Ectodermal cell (in vitro differentiated cells): ENCODE measurements at regions not wholly inside any gene's neighbourhood (a gene's known extent, or its start where the extent isn't known, plus 50 kb on each side); places are given as distances from the start of the nearest gene placed in this dataset.

ENCODE experiments used
- H3K27ac ChIP-seq: 2 replicates; pipeline ENCODE4 v1.7.0; 2013; ENCODE audit warnings: mild to moderate bottlenecking, low read depth, low read length; ENCODE audit not compliant: insufficient read depth, poor library complexity, severe bottlenecking
- H3K27me3 ChIP-seq: 2 replicates; pipeline ENCODE4 v1.7.0; 2013; ENCODE audit warnings: mild to moderate bottlenecking, low read length; ENCODE audit not compliant: insufficient read depth, control insufficient read depth, poor library complexity, severe bottlenecking
- H3K36me3 ChIP-seq: one replicate; pipeline ENCODE4 v1.7.0; 2013; ENCODE audit warnings: low read length; ENCODE audit not compliant: control insufficient read depth, insufficient read depth
- H3K4me1 ChIP-seq: one replicate; pipeline ENCODE4 v1.7.0; 2013; ENCODE audit warnings: low read length; ENCODE audit not compliant: control insufficient read depth, insufficient read depth
- H3K4me3 ChIP-seq: 2 replicates; pipeline ENCODE4 v1.7.0; 2013; ENCODE audit warnings: low read depth, low read length, control low read depth; ENCODE audit not compliant: insufficient read depth
- H3K9me3 ChIP-seq: 2 replicates; pipeline ENCODE4 v1.7.0; 2013; ENCODE audit warnings: mild to moderate bottlenecking, low read length, moderate library complexity; ENCODE audit not compliant: control insufficient read depth
- WGBS, 2 experiments: methylation state at CpG; one replicate each; pipeline ENCODE4 v1.1.7; 2013; ENCODE audit warnings: missing lambda C conversion rate in 2 of 2; 5-methylcytosine and 5-hydroxymethylcytosine counted together

GRCh38 chr6:144722154-144722737 lies 437.1 kb downstream of the UTRN start:
- no peaks in the 10 kb centered on the region for H3K9me3 ChIP-seq
- no peak overlapping the region for H3K27ac ChIP-seq
- H3K4me1 ChIP-seq, result peaks cover 8% of the 10 kb centered on the region
- no peaks in the 10 kb centered on the region for H3K36me3 ChIP-seq
- no peak overlapping the region for H3K4me3 ChIP-seq
- WGBS, 2 experiments, result 96 to 97% methylated on average over 3 of the region's 3 CpGs
- H3K27me3 ChIP-seq, result no peaks in the 10 kb centered on the region

DNA sequence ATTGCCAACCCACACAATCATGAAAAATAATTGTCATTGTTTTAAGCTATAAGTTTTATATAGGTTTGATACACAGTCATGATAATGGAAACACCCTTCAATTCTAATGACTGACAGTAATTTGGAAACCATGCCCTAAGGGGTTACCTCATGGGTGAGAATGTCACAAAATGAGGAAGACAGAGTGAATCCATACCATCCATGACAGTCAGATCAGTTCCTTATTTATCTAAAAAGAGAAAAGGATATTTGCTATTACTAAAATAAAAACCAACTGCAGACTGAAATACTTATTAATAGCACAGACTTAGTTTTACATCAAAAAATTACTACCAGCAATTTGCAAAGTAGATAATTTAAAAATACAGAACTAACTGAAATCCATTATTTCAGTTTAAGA lies 437.8 kb downstream of the UTRN start:
- peaks cover 8% of the 10 kb centered on the region for H3K4me1 ChIP-seq
- H3K9me3 ChIP-seq, result no peaks in the 10 kb centered on the region
- no peak overlapping the region for H3K4me3 ChIP-seq
- no peak overlapping the region for H3K27ac ChIP-seq
- H3K36me3 ChIP-seq, result no peaks in the 10 kb centered on the region
- no peaks in the 10 kb centered on the region for H3K27me3 ChIP-seq

- H3K27ac ChIP-seq, result no peak overlapping the region
These were observed 438.3 kb downstream of the UTRN start for GRCh38 chr6:144723431-144723830.

DNA sequence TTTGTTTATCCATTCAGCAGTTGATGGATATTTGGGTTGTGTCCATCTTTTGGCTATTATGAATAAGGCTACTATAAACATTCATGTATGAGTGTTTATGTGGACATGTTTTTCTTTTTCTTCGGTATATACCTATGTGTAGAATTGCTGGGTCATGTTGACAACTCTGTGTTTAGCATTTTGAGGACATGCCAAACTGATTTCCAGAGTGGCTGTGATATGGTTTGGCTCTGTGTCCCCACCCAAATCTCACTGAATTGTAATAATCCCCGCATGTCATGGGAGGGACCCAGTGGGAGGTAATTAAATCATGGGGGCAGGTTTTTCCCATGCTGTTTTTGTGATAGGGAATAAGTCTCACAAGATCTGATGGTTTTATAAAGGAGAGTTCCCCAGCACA lies 439.7 kb downstream of the UTRN start:
- no peak overlapping the region for H3K27ac ChIP-seq
- H3K4me3 ChIP-seq, result no peak overlapping the region
- H3K4me1 ChIP-seq, result peaks cover 8% of the 10 kb centered on the region
- 96 to 100% methylated on average over 2 of the region's 2 CpGs for WGBS, 2 experiments
- no peaks in the 10 kb centered on the region for H3K9me3 ChIP-seq
- no peaks in the 10 kb centered on the region for H3K27me3 ChIP-seq
- no peaks in the 10 kb centered on the region for H3K36me3 ChIP-seq

More at GRCh38 chr6:144723431-144723830, 438.3 kb downstream of the UTRN start:
- H3K9me3 ChIP-seq, result no peaks in the 10 kb centered on the region
- no peaks in the 10 kb centered on the region for H3K27me3 ChIP-seq
- H3K36me3 ChIP-seq, result no peaks in the 10 kb centered on the region
- H3K4me1 ChIP-seq, result peaks cover 8% of the 10 kb centered on the region
- H3K4me3 ChIP-seq, result no peak overlapping the region

DNA sequence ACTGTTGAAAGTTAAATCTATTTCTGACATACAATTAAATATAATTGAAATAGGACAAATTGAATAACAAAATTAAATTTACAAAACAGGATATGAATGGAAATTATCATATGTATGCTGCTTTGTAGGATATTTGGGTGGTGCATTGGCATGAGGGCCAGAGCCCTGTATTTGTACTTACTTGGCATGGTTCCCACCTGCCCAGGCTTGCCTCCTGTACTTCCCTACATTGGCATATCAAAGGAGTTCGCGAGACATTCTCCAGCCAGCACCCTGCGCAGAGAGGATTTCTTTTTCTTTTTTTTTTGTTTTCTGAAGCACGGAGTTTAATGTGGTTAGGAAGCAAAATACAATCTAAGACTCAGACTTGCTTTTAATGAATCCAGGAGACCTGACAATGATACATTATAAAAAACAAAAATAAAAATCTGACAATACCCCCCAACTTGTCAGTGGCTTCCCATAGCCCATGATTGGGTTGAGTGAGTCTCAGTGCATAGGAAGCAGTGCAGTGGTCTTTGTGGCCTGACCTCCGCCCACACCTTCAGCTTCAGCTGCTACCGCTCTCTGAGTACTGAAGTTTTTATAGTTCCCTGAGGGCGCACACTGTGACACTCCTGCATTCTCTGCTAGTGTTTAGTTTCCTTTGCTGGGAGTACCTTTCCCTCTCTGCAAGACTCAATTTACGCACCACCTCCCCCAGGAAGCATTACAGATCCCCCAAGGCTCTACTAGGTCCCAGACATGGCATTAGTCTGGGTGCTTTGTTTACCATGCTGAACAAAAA lies 440.8 kb downstream of the UTRN start:
- Histone ChIP-seq H3K4me3 (no peak overlapping the region), H3K27ac (no peak overlapping the region), H3K27me3 (no peaks in the 10 kb centered on the region), H3K36me3 (no peaks in the 10 kb centered on the region), H3K4me1 (peaks cover 8% of the 10 kb centered on the region), H3K9me3 (no peaks in the 10 kb centered on the region)
- 75 to 81% methylated on average over 6 to 7 of the region's 8 CpGs for WGBS, 2 experiments

DNA sequence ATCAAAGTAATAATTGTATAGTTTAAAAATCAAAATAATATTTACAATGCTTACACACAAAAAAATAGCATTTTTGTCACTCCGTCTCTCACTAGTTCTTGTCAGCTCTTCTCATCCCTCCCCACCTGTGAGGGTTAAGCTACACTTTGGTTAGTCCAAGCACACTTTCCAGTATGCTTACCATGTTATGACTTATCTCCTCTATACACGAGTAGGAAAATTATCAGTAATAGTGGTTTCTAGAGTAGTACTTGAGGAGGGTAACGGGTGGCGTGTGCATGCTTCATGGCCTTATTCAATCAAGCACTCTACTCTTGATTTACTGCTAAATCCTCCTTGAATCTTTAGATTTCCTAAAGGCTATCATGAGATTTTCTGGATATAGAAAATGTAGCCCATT lies 443.7 kb downstream of the UTRN start:
- 92 to 93% methylated on average over 1 to 4 of the region's 4 CpGs for WGBS, 2 experiments
- no peaks in the 10 kb centered on the region for H3K36me3 ChIP-seq
- H3K4me3 ChIP-seq, result no peak overlapping the region
- no peaks in the 10 kb centered on the region for H3K9me3 ChIP-seq
- H3K27me3 ChIP-seq, result no peaks in the 10 kb centered on the region
- H3K4me1 ChIP-seq, result peaks cover 8% of the 10 kb centered on the region
- H3K27ac ChIP-seq, result no peak overlapping the region

DNA sequence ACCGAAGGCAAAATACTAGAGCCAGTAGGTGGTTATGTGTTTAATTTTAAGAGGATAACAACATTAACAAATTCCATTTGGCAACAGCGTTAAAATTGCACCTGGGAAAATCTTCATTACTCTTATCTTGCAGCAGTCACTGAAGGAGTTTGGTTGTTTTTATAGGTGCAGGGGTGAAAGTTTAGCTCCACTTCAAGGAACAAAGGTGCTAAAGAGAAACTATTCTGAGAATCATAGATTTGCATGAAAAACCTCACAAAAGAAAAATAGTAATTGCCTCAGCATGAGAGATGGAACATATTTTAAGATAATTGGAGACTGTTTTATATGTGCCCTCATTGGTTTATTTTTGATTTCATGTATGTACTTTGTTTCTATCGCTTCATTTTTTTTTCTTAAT lies 444.4 kb downstream of the UTRN start:
- WGBS, 2 experiments, result 88 to 100% methylated on average over 1 to 2 of the region's 3 CpGs
- no peak overlapping the region for H3K4me3 ChIP-seq
- peaks cover 8% of the 10 kb centered on the region for H3K4me1 ChIP-seq
- no peaks in the 10 kb centered on the region for H3K9me3 ChIP-seq
- no peaks in the 10 kb centered on the region for H3K36me3 ChIP-seq
- no peak overlapping the region for H3K27ac ChIP-seq
- no peaks in the 10 kb centered on the region for H3K27me3 ChIP-seq

DNA sequence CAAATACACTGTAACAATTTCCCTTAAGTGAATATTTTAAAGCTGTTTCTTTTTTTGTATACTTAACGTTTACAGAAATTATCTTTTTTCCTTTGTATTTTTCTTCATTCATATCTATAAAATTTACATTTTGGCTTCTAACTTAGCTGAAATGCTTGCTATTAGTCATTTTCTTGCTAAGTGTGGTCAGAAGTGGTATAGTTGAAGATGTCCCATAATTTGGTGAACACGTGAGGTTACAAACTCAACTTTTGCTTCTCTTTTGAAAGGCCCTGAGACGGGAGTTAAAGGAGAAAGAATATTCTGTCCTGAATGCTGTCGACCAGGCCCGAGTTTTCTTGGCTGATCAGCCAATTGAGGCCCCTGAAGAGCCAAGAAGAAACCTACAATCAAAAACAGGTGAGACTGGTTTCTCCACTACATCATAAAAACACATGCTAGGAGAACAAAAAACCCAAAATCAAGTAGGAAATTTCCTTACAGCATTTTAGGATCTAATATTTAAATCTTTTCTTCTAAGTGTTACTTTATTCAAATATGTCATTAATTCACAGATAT lies 445.0 kb downstream of the UTRN start:
- Histone ChIP-seq H3K27me3 (no peaks in the 10 kb centered on the region), H3K36me3 (no peaks in the 10 kb centered on the region), H3K27ac (no peak overlapping the region), H3K4me3 (no peak overlapping the region), H3K4me1 (peaks cover 8% of the 10 kb centered on the region), H3K9me3 (no peaks in the 10 kb centered on the region)
- WGBS, 2 experiments, result 87 to 93% methylated on average over 4 of the region's 5 CpGs

DNA sequence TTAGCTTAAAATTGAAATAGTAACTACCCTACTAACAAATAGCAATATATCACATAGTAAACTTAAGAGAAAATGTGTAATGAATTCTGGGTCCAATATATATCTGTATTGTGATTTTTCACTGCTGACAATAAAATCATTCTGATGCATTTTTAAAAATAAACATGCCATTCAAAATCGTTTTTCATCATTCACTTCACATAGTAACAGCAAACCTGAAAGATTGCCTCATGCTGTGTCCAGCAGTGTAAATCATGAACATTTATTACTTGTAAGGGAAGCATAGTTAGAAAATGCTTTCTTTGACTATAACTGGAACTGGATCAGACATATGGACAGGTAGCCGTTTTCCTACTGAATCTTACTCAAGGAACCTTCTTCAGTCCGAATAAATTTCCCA lies 446.1 kb downstream of the UTRN start:
- no peaks in the 10 kb centered on the region for H3K36me3 ChIP-seq
- peaks cover 3% of the 10 kb centered on the region for H3K4me1 ChIP-seq
- no peaks in the 10 kb centered on the region for H3K27me3 ChIP-seq
- H3K9me3 ChIP-seq, result no peaks in the 10 kb centered on the region
- H3K27ac ChIP-seq, result no peak overlapping the region
- 83 to 88% methylated on average over 2 of the region's 3 CpGs for WGBS, 2 experiments
- no peak overlapping the region for H3K4me3 ChIP-seq

- Histone ChIP-seq H3K27ac (no peak overlapping the region), H3K9me3 (no peaks in the 10 kb centered on the region), H3K36me3 (no peaks in the 10 kb centered on the region), H3K27me3 (no peaks in the 10 kb centered on the region), H3K4me1 (no peaks in the 10 kb centered on the region), H3K4me3 (no peak overlapping the region)
- WGBS, 2 experiments, result 79 to 84% methylated on average over 6 of the region's 6 CpGs
These were observed 451.6 kb downstream of the UTRN start for GRCh38 chr6:144736763-144737162.
